ENCODE measurements at regions not wholly inside any gene's neighbourhood (a gene's known extent, or its start where the extent isn't known, plus 50 kb on each side); places are given as distances from the start of the nearest gene placed in this dataset.
A peak's percentile ranks its signal among the peaks of the same experiment; 100 is the strongest.
"Not testable (repeated sequence)": the region's sequence is repeated elsewhere in the genome, so short reads cannot be mapped to it uniquely, and the experiment has no call there.

DNA sequence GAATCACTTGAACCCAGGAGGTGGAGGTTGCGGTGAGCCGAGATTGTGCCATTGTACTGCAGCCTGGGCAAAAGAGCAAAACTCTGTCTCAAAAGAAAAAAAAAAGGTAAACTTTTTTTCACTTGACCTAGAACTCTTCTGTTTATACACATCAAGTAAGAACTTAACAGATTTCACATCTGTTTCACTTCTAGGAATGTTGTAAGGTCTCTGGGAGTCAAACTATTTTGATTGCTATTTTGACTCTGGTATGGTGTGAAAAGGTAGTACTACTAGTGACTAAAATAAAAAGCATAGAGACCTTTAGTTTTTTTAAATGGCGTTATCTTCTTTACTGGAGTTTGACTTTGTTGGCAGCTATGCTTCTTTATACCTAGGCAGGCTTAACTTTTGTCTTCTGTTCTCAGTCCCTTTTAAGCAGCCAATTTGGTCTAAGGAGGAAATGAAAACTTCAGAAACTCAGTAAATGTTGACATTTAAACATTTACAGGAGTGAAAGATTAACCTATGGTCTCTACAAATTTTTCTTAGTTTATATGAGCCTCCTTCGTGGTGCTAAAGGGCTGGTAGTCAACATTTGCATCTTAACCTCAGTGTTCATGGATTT, 84.7 kb downstream of the METTL2B start:
- not testable (repeated sequence) for H3K4me3 ChIP-seq (ENCODE audit: low read depth, low read length); DNase-seq (ENCODE audit: low read depth)

DNA sequence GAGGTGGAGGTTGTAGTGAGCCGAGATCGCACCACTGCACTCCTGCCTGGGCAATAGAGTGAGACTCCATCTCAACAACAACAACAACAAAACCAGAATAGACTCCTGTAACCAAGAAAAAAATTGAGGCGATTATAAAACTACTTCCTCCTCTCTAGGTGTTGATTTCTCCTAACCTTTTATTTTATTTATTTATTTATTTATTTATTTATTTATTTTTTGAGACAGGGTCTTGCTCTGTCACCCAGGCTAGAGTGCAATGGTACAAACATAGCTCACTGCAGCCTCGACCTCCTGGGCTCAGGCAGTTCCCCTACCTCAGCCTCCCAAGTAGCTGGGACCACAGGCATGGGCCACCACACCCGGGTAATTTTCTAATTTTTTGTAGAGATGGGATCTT, 86.2 kb downstream of the METTL2B start:
- not testable (repeated sequence) for H3K4me3 ChIP-seq (ENCODE audit: low read depth, low read length); DNase-seq (ENCODE audit: low read depth)

DNA sequence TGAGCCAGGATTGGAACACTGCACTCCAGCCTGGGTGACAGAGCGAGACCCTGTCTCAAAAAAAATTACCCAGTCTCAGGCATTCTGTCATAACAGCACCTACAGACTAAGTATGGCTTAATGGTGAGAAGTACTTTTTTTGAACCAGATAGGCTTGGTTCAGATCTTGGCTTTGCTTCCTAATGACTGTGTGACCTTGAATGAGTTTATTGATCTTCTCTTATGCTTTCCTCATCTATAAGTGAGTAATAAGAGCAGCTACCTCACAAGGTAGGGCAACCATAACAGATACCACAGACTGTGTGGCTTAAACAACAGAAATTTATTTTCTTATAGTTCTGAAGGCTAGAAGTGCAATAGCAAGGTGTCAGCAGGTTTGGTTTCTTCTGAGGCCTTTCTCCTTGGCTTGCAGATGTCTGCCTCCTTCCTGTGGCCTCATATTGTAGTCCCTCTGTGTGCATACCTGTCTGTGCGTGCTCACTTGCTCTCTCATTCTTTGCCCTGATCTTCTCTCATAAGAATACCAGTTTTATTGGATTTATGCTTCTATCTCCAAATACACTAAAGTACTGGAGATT, 87.7 kb downstream of the METTL2B start:
- not testable (repeated sequence) for H3K4me3 ChIP-seq (ENCODE audit: low read depth, low read length); DNase-seq (ENCODE audit: low read depth)

DNA sequence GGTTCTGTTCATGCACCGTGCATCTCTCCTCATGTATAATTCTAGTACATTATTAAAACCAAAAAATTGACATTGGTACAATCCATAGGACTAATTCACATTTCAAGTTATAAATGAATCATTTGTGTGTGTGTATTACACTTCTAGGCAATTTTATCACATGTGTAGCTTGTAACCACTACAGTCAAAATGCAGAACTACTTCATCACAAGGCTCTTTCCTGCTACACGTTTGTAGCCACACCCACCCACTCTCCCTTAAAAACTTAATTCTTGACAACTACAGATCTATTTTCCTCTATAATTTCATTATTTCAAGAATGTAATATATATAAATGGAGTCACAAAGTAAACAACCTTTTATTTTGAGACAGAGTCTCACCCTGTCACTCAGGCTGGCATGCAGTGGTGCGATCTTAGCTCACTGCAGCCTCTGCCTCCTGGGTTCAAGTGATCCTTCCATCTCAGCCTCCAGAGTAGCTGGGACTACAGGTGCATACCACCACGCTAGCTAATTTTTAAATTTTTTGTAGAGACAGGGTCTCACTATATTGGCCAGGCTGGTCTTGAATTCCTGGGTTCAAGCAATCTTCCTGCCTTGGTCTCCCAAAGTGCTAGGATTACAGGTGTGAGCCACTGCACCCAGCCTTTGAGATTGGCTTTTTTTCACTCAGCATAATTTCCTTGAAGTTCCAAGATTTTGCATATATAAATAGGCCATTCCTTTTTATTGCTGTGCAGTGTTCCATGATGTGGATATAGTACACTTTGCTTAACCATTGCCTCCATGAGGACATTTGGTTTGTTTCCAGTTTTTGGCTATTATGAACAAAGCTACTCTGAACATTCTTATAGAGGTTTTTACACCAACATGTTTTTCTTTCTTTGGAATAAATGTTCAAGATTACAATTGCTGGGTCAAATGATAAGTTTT, 88.7 kb downstream of the METTL2B start:
- H3K4me3 ChIP-seq (ENCODE audit: low read depth, low read length); DNase-seq (ENCODE audit: low read depth): not testable (repeated sequence)

DNA sequence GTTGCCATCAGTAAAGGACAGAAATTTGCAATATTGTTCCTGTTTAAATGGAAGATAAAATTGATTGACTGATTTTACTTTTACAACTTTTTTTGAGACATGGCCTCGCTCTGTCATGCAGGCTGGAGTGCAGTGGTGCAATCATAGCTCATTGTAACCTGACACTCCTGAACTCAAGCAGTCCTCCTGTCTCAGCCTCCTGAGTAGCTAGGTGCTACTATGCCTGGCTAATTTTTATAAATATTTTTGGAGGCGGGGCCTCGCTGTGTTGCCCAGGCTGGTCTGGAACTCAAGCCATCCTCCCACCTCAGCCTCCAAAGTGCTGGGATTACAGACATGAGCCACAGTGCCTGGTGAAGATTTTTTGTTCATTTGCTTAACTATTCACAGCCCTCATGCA, 96.8 kb upstream of the GARIN1A start:
- DNase-seq (ENCODE audit: low read depth); H3K4me3 ChIP-seq (ENCODE audit: low read depth, low read length): not testable (repeated sequence)

DNA sequence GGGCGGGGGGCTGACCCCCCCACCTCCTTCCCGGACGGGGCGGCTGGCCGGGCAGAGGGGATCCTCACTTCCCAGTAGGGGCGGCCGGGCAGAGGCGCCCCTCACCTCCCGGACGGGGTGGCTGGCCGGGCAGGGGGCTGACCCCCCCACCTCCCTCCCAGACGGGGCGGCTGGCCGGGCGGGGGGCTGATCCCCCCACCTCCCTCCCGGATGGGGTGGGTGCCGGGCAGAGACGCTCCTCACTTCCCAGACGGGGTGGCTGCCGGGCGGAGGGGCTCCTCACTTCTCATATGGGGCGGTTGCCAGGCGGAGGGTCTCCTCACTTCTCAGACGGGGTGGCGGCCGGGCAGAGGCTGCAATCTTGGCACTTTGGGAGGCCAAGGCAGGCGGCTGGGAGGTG, 95.1 kb upstream of the GARIN1A start:
- not testable (repeated sequence) for DNase-seq (ENCODE audit: low read depth); H3K4me3 ChIP-seq (ENCODE audit: low read depth, low read length)

DNA sequence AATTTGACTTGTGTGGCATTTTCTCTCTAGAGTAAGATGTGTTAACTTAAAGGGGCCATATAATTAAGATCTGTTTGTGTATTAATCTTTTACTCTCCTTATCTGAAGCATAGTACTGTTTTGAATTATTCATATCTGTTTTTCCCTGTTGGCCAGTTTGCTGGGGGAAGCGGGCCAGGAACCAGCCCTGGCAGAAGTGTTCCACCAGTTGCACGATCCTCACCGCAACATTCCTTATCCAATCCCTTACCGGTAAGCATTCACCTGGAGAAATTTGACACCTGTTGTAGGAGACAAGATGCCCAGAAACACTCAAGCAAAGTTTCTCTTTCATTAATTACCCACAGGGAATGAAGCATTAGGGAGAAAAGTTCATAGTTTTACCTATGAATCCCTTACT, 92.2 kb upstream of the GARIN1A start:
- not testable (repeated sequence) for H3K4me3 ChIP-seq (ENCODE audit: low read depth, low read length); DNase-seq (ENCODE audit: low read depth)

DNA sequence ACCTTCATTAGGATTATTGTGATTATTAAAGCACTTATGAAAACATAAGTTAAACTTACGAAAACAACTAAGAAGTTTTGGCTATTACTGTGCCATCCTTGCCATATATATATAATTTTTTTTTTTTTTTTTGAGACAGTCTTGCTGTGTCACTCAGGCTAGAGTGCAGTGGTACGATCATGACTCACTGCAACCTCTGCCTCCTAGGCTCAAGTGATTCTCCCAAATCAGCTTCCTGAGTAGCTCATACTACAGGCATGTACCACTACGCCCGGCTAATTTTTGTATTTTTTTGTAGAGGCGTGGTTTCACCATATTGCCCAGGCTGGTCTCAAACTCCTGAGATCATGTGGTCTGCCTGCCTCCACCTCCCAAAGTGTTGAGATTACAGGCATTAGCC, 91.0 kb upstream of the GARIN1A start:
- not testable (repeated sequence) for H3K4me3 ChIP-seq (ENCODE audit: low read depth, low read length)
- peak; percentile 21 for DNase-seq (ENCODE audit: low read depth)

DNA sequence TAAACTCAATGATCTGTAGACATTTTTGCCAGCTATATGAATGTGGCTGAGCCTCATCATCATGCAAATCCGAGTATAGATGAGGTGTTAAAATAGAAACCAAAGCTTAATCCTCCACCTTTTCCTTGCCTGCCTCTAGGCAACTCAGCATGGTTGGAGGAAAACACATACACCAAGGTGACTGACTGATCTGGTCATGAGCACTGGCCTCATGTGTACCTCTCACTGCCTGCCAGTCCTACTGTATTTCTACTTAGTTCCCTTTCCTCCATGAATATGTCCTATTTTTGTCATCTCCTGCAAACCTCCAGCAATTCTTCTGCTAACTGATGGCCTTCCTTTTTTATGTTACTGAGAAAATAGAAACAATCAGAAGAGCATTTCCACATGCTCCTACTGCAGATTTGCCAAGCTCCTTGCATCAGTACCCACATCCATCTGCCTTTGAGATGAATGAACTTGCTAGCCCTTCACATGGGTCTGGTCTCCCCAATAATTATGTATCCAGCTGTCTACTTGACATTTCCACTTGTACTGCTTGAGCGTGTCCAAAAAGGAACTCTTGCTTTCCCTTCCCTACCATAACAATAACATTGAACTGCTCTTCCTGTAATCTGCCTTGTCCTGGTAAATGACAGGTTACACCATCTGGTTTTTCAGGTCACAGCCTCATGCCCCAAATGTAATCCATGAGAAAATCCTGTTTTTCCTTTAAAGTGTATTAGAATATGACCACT, 90.1 kb upstream of the GARIN1A start:
- H3K4me3 ChIP-seq (ENCODE audit: low read depth, low read length); DNase-seq (ENCODE audit: low read depth): not testable (repeated sequence)

DNA sequence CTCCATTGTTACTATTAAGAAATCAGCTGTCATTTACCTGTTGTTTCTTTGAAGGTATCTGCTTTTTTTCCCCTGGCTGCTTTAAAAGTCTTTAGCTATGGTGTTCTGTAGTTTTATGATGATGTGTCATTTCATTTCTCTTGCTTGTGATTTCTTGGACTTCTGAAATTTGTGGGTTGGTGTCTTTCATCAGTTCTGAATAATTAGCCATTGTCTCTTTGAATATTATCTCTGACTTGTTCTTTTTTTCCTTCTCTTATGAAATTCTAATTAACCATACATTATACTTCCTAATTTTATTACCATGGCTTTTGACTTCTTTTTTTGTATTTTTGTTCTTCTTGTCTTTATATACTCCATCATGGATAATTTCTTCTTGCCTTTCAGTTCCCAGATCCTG, 85.4 kb upstream of the GARIN1A start:
- not testable (repeated sequence) for H3K4me3 ChIP-seq (ENCODE audit: low read depth, low read length); DNase-seq (ENCODE audit: low read depth)

DNA sequence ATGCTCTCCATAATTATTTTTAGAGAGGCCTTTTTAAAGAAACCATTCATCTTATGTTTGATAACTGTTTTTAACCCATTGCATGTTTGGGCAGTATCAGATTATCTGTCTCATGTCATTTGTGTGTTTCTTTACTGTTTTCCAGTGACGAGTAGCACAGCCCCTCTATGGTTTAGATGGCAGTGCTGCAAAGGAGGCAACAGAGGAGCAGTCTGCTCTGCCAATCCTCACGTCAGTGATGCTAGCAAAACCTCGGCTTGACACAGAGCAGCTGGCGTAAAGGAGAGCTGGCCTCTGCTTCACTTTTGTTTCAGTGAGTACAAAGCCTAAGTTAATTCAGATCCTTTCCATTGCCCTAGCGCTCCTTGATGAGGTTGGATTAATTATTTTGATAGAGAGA, 80.4 kb upstream of the GARIN1A start:
- H3K4me3 ChIP-seq (ENCODE audit: low read depth, low read length): no peak overlapping the region
- no peak for DNase-seq (ENCODE audit: low read depth)

DNA sequence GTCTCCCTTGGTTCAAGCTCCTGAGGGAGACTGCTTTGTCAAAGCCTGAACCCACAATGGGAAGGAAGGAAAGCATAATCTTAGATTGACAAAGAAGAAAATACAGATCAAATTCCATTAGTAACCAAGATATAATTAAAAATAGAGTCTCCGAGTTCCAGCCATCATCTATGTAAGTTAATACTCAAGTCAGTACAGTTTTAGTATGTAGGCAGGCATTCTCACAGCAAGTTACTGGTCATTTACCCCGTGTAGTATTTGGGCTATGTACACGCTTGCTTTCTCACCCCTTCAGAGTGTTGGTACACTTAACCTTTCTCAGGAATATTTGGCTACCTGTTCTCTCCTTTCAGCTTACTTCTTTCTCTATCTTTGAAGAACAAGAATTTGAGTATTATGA, 79.9 kb upstream of the GARIN1A start:
- not testable (repeated sequence) for H3K4me3 ChIP-seq (ENCODE audit: low read depth, low read length); DNase-seq (ENCODE audit: low read depth)

DNA sequence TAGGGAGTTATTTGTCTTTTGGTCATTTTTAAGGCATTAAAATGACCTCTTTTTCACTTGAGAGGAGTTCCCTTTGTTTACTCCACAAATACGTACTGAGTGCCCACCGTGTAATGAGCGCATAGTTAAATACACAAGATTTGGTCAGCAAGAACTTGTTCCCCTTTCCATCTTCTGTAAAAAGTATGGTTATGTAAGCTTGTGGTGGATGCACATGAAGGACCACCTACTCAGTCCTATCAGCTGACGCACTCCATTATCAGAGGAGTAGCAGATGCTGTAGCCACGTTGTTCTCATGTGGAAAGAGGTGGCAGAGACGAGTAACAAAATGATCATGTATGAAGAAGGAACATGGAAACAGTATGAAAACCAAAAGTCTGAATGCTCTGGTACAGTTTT, 78.0 kb upstream of the GARIN1A start:
- not testable (repeated sequence) for H3K4me3 ChIP-seq (ENCODE audit: low read depth, low read length); DNase-seq (ENCODE audit: low read depth)

DNA sequence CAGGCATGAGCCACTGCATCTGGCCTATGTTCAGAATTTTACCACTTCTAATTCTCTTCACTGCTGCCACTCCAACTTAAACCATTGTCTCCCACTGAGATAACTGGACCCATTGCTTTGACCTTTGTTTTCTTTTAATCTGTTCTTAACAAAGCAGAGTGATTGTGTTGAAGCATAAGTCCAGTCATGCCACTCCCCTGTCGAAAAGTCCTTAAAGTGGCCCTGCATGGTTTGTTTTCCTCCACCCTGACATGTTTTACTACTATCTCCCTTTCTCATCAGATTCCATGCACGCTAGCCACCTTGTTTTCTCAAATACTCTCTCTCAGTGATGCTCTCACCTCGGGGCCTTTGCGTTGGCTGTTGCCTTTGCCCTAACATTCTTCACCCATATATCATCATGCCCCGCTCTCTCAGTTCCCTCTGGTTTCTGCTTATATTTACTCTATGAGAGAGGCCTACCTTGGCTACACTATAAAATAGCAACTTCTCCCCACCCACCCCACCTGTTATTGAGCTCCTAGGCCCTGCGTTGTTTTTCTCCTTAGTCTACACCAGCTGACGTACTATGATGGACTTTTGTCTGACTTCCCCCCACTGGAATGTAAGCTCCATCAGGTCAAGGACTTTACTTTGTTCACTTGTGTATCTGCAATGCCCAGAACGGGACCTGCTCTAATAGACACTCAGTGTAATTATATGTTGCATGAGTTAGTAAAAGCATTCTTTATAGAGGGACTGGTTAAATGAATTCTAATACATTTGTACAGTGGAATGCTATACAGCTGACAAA, 75.6 kb upstream of the GARIN1A start:
- H3K4me3 ChIP-seq (ENCODE audit: low read depth, low read length); DNase-seq (ENCODE audit: low read depth): not testable (repeated sequence)

DNA sequence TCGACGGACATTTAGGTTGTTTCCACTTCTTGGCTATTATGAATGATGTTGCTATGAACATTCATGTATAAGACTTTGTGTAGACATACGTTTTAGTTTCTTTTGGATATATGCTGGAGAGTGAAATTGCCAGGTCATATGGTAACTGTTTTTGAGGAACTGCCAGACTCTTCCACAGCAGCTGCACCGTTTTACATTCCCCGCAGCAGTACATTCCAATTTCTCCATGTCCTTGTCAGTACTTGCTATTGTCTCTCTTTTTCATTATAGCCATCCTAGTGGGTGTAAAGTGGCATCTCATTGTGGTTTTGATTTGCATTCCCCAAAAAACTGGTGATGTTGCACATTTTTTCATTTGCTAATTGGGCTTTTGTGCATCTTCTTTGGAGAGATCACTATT, 73.1 kb upstream of the GARIN1A start:
- not testable (repeated sequence) for H3K4me3 ChIP-seq (ENCODE audit: low read depth, low read length); DNase-seq (ENCODE audit: low read depth)

DNA sequence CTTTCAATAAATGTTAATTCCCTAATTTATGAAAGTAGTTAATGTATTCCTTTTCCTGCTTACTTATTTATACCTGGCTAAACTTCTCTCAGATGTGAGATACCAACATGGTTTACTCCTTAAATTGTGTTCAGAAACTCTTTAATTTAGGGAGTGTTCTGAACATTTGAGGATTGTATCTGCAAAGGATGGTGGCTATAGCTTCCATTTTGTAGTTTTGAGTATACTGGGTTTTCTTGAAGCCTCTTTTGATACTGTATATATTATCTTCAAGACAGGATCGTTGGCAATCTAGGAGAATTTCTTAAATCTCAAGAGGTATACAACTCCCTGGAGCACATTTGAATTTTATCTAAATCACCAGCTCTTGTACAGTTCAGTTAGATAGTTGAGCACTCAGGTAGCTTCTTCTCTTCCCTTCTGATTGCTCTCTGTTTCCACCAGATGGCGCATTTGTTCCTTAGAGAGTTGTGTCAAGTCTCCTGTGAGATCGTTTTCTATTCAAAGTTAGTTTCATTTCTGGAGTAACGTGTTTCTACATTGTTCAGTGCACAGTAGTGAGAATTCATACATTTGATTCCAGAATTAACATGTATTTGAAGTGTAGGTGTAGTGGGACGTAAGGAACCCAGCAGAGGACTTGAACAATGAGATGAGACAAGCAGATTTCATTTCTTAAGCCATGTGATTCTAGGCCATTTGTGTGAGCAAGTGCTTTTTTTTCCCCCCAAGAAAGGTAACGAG, 63.2 kb upstream of the GARIN1A start:
- peak; percentile 0 for DNase-seq (ENCODE audit: low read depth)

DNA sequence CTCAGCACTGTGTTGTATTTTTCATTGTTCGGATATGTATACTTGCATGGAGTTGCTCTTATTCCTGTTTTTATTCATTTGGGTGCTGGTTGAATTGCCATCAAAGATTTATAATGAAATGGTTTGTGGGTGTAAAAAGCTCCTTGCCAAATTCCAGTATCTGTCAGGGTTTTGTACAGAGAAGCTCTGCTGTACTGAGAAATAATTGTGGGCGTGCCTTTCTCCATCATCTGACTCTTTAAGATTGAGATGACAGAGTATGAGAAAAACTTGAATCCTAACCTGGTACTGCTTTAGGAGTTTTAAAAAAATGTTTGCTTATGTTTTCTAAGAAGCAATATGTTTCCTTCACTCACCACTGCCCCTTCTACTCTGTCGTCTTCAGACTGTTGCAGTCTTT, 58.7 kb upstream of the GARIN1A start:
- not testable (repeated sequence) for DNase-seq (ENCODE audit: low read depth); H3K4me3 ChIP-seq (ENCODE audit: low read depth, low read length)

More for the DNA sequence above, 63.2 kb upstream of the GARIN1A start:
- H3K4me3 ChIP-seq (ENCODE audit: low read depth, low read length): not testable (repeated sequence)

DNA sequence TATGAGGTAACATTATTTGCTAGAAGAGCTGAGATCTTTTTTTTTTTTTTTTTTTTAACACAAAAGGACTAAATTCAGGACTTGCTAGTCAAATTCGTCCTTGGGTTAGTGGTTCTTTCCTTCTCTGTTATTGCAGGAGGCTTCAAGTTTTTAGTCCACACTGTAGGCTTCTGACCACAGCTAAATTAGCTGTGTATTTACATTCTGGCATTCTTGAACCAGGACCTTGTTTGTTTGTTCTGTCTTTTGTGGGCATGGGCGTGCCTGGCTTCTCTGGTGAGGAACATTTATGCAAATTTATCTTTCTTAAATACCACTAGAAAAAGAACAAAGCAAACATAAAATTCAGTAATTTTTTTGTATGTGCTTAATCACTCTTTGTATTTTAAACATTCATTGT, 57.3 kb upstream of the GARIN1A start:
- DNase-seq (ENCODE audit: low read depth); H3K4me3 ChIP-seq (ENCODE audit: low read depth, low read length): not testable (repeated sequence)
